IPS-15b (cell line): ENCODE measurements at regions not wholly inside any gene's neighbourhood (a gene's known extent, or its start where the extent isn't known, plus 50 kb on each side); places are given as distances from the start of the nearest gene placed in this dataset.

Source experiments
- H3K27me3 ChIP-seq: one replicate; pipeline ENCODE4 v1.6.1; 2013; ENCODE audit warnings: low read length; ENCODE audit not compliant: control insufficient read depth, insufficient read depth
- H3K36me3 ChIP-seq: one replicate; pipeline ENCODE4 v1.6.1; 2013; ENCODE audit warnings: low read length; ENCODE audit not compliant: control insufficient read depth, insufficient read depth
- H3K4me1 ChIP-seq: one replicate; pipeline ENCODE4 v1.6.1; 2013; ENCODE audit warnings: mild to moderate bottlenecking, low read length; ENCODE audit not compliant: control insufficient read depth, insufficient read depth
- H3K4me3 ChIP-seq: one replicate; pipeline ENCODE4 v1.5.1; 2013; ENCODE audit warnings: low read depth, low read length
- H3K9ac ChIP-seq: one replicate; pipeline ENCODE4 v1.6.1; 2013; ENCODE audit warnings: low read depth, mild to moderate bottlenecking, low read length
- H3K9me3 ChIP-seq: one replicate; pipeline ENCODE4 v1.6.1; 2013; ENCODE audit warnings: mild to moderate bottlenecking, low read length; ENCODE audit not compliant: control insufficient read depth, insufficient read depth

- no peaks in the 10 kb centered on the region for H3K9me3 ChIP-seq
- H3K36me3 ChIP-seq: no peaks in the 10 kb centered on the region
Measured at GRCh38 chr11:104394508-104394907, 230.6 kb upstream of the PDGFD start.

GRCh38 chr11:104390651-104391050 is 226.7 kb upstream of the PDGFD start:
- Histone ChIP-seq H3K4me3 (no peak overlapping the region), H3K9ac (no peak overlapping the region), H3K27me3 (no peaks in the 10 kb centered on the region), H3K36me3 (no peaks in the 10 kb centered on the region), H3K4me1 (no peaks in the 10 kb centered on the region), H3K9me3 (no peaks in the 10 kb centered on the region)

More at GRCh38 chr11:104394508-104394907, 230.6 kb upstream of the PDGFD start:
- H3K9ac ChIP-seq: no peak overlapping the region
- H3K27me3 ChIP-seq: no peaks in the 10 kb centered on the region
- H3K4me3 ChIP-seq: no peak overlapping the region
- no peaks in the 10 kb centered on the region for H3K4me1 ChIP-seq

GRCh38 chr11:104385884-104386283 is 221.9 kb upstream of the PDGFD start:
- H3K27me3 ChIP-seq: no peaks in the 10 kb centered on the region
- H3K4me1 ChIP-seq: no peaks in the 10 kb centered on the region
- no peaks in the 10 kb centered on the region for H3K36me3 ChIP-seq
- H3K9ac ChIP-seq: no peak overlapping the region
- no peaks in the 10 kb centered on the region for H3K9me3 ChIP-seq
- H3K4me3 ChIP-seq: no peak overlapping the region

- H3K4me1 ChIP-seq: no peaks in the 10 kb centered on the region
- no peaks in the 10 kb centered on the region for H3K9me3 ChIP-seq
- H3K4me3 ChIP-seq: no peak overlapping the region
- no peak overlapping the region for H3K9ac ChIP-seq
- no peaks in the 10 kb centered on the region for H3K27me3 ChIP-seq
- H3K36me3 ChIP-seq: no peaks in the 10 kb centered on the region
Measured at GRCh38 chr11:104380358-104380757, 216.4 kb upstream of the PDGFD start.

- H3K9ac ChIP-seq: no peak overlapping the region
- H3K4me1 ChIP-seq: no peaks in the 10 kb centered on the region
- no peaks in the 10 kb centered on the region for H3K9me3 ChIP-seq
- no peaks in the 10 kb centered on the region for H3K36me3 ChIP-seq
- H3K4me3 ChIP-seq: no peak overlapping the region
- H3K27me3 ChIP-seq: no peaks in the 10 kb centered on the region
Measured at GRCh38 chr11:104372111-104372510, 208.2 kb upstream of the PDGFD start.

GRCh38 chr11:104370478-104370877 is 206.5 kb upstream of the PDGFD start:
- Histone ChIP-seq H3K9ac (no peak overlapping the region), H3K4me1 (no peaks in the 10 kb centered on the region), H3K27me3 (no peaks in the 10 kb centered on the region), H3K4me3 (no peak overlapping the region), H3K36me3 (no peaks in the 10 kb centered on the region), H3K9me3 (no peaks in the 10 kb centered on the region)

GRCh38 chr11:104369761-104370160 is 205.8 kb upstream of the PDGFD start:
- H3K4me1 ChIP-seq: no peaks in the 10 kb centered on the region
- no peaks in the 10 kb centered on the region for H3K36me3 ChIP-seq
- no peaks in the 10 kb centered on the region for H3K27me3 ChIP-seq
- no peak overlapping the region for H3K4me3 ChIP-seq
- H3K9ac ChIP-seq: no peak overlapping the region
- H3K9me3 ChIP-seq: no peaks in the 10 kb centered on the region

GRCh38 chr11:104366321-104366734 is 202.4 kb upstream of the PDGFD start:
- H3K4me3 ChIP-seq: peak overlapping the region; percentile 2
- H3K9ac ChIP-seq: no peak overlapping the region
- H3K4me1 ChIP-seq: no peaks in the 10 kb centered on the region
- H3K9me3 ChIP-seq: no peaks in the 10 kb centered on the region
- H3K27me3 ChIP-seq: no peaks in the 10 kb centered on the region
- H3K36me3 ChIP-seq: no peaks in the 10 kb centered on the region

GRCh38 chr11:104365676-104366075 is 201.7 kb upstream of the PDGFD start:
- Histone ChIP-seq H3K9me3 (no peaks in the 10 kb centered on the region), H3K4me1 (no peaks in the 10 kb centered on the region), H3K27me3 (no peaks in the 10 kb centered on the region), H3K9ac (no peak overlapping the region), H3K4me3 (no peak overlapping the region), H3K36me3 (no peaks in the 10 kb centered on the region)

GRCh38 chr11:104361975-104362374 is 198.0 kb upstream of the PDGFD start:
- no peaks in the 10 kb centered on the region for H3K4me1 ChIP-seq
- no peaks in the 10 kb centered on the region for H3K9me3 ChIP-seq
- no peak overlapping the region for H3K4me3 ChIP-seq
- no peak overlapping the region for H3K9ac ChIP-seq
- no peaks in the 10 kb centered on the region for H3K36me3 ChIP-seq
- no peaks in the 10 kb centered on the region for H3K27me3 ChIP-seq

GRCh38 chr11:104352036-104352435 is 188.1 kb upstream of the PDGFD start:
- H3K4me3 ChIP-seq: no peak overlapping the region
- no peak overlapping the region for H3K9ac ChIP-seq
- H3K27me3 ChIP-seq: no peaks in the 10 kb centered on the region
- no peaks in the 10 kb centered on the region for H3K9me3 ChIP-seq
- no peaks in the 10 kb centered on the region for H3K36me3 ChIP-seq
- no peaks in the 10 kb centered on the region for H3K4me1 ChIP-seq

GRCh38 chr11:104343578-104343977 is 179.6 kb upstream of the PDGFD start:
- no peaks in the 10 kb centered on the region for H3K36me3 ChIP-seq
- H3K4me1 ChIP-seq: no peaks in the 10 kb centered on the region
- no peaks in the 10 kb centered on the region for H3K27me3 ChIP-seq
- H3K4me3 ChIP-seq: no peak overlapping the region
- H3K9ac ChIP-seq: no peak overlapping the region
- no peaks in the 10 kb centered on the region for H3K9me3 ChIP-seq

GRCh38 chr11:104340590-104340989 is 176.6 kb upstream of the PDGFD start:
- Histone ChIP-seq H3K4me3 (no peak overlapping the region), H3K9ac (no peak overlapping the region), H3K36me3 (no peaks in the 10 kb centered on the region), H3K4me1 (no peaks in the 10 kb centered on the region), H3K9me3 (no peaks in the 10 kb centered on the region), H3K27me3 (no peaks in the 10 kb centered on the region)
